Smooth muscle cell (in vitro differentiated cells): ENCODE measurements at regions not wholly inside any gene's neighbourhood (a gene's known extent, or its start where the extent isn't known, plus 50 kb on each side); places are given as distances from the start of the nearest gene placed in this dataset.

Experiments
- DNase-seq: peaks from one replicate; lab custom pipeline; 2025; ENCODE audit not compliant: unreplicated experiment; lab: John Stamatoyannopoulos, UW
- H2AFZ ChIP-seq: fragments of 200-600 bp; sonication (generic); 2 replicates; pipeline ENCODE4 v1.6.0; 2016; ENCODE audit warnings: antibody characterized with exemption, low read depth, mild to moderate bottlenecking
- H3F3A ChIP-seq: fragments of 200-600 bp; sonication (generic); 2 replicates; pipeline ENCODE4 v1.6.0; 2017; ENCODE audit warnings: antibody characterized with exemption, low read depth
- H3K27ac ChIP-seq: fragments of 200-600 bp; sonication (generic); 2 replicates; pipeline ENCODE4 v1.5.1; 2016; ENCODE audit warnings: low read depth, mild to moderate bottlenecking
- H3K27me3 ChIP-seq: fragments of 200-600 bp; sonication (generic); 2 replicates; pipeline ENCODE4 v1.6.1; 2016; ENCODE audit warnings: low read depth, mild to moderate bottlenecking
- H3K36me3 ChIP-seq: fragments of 200-600 bp; sonication (generic); 2 replicates; pipeline ENCODE4 v1.5.1; 2016; ENCODE audit warnings: low read depth
- H3K4me1 ChIP-seq: fragments of 200-600 bp; sonication (generic); 2 replicates; pipeline ENCODE4 v1.5.1; 2016; ENCODE audit warnings: low read depth
- H3K4me2 ChIP-seq: fragments of 200-600 bp; sonication (generic); 2 replicates; pipeline ENCODE4 v1.6.0; 2016; ENCODE audit warnings: mild to moderate bottlenecking
- H3K4me3 ChIP-seq: fragments of 200-600 bp; sonication (generic); 2 replicates; pipeline ENCODE4 v1.5.1; 2016; ENCODE audit warnings: mild to moderate bottlenecking
- H3K79me2 ChIP-seq: fragments of 200-600 bp; sonication (generic); 2 replicates; pipeline ENCODE4 v1.6.0; 2016; ENCODE audit warnings: low read depth, mild to moderate bottlenecking
- H3K9ac ChIP-seq: fragments of 200-600 bp; sonication (generic); 2 replicates; pipeline ENCODE4 v1.6.0; 2016; ENCODE audit warnings: low read depth
- H3K9me3 ChIP-seq: fragments of 200-600 bp; sonication (generic); replicated peaks from 2 replicates; pipeline ENCODE4 v1.5.1; 2016; ENCODE audit warnings: low read depth
- H4K20me1 ChIP-seq: fragments of 200-600 bp; sonication (generic); 2 replicates; pipeline ENCODE4 v1.6.0; 2016; ENCODE audit warnings: low read depth
- WGBS: methylation state at CpG from one replicate; pipeline ENCODE4 v1.1.7; 2016; ENCODE audit warnings: low lambda C conversion rate; 5-methylcytosine and 5-hydroxymethylcytosine counted together
- TF ChIP-seq, protein P1 (sequence below): fragments of 200-600 bp; sonication (generic); IDR thresholded peaks from 2 replicates; pipeline ENCODE4 v1.5.1; 2017; ENCODE audit warnings: borderline replicate concordance, mild to moderate bottlenecking, antibody characterized with exemption; ENCODE audit not compliant: insufficient read depth, poor library complexity, severe bottlenecking

DNA sequence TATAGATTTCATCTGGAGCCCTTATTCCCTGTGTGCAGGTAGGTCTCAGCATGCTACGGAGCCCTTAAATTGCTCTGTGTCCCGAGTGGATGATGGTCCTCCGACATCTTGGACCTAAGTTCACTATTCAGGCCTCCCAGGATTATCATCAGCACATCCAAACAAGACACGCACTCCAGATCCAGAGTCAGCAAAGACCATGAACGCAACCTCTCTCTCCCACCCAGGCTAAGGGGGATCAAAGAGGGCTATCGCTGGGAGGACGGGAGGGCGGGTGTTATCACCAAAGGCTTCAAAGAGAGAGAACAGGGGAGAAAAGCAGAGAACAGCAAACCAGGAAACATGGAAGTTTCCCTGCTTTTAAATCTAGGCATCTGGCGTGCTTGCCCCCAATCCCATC, 659.4 kb downstream of the TBC1D22A start:
- DNase-seq, result no peak

DNA sequence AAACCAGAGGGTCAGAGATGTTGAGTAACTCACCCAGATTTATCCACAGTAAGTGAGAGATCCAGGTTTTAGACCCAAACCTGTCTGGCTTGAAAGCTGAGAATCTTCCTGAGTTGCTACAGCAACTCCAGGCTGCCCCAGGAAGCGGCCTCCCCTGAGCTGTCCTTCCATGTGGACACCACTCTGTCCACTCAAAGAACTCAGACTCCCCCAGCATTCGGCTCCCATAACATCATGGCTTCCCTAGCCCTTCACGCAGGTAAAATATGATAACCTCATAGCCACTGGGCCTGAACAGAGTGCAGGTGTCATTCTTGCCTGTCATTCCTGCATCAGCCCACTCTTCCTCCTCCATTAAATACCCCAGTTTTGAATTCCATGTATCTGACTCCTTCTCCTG, 657.8 kb downstream of the TBC1D22A start:
- TF ChIP-seq, protein P1, sequence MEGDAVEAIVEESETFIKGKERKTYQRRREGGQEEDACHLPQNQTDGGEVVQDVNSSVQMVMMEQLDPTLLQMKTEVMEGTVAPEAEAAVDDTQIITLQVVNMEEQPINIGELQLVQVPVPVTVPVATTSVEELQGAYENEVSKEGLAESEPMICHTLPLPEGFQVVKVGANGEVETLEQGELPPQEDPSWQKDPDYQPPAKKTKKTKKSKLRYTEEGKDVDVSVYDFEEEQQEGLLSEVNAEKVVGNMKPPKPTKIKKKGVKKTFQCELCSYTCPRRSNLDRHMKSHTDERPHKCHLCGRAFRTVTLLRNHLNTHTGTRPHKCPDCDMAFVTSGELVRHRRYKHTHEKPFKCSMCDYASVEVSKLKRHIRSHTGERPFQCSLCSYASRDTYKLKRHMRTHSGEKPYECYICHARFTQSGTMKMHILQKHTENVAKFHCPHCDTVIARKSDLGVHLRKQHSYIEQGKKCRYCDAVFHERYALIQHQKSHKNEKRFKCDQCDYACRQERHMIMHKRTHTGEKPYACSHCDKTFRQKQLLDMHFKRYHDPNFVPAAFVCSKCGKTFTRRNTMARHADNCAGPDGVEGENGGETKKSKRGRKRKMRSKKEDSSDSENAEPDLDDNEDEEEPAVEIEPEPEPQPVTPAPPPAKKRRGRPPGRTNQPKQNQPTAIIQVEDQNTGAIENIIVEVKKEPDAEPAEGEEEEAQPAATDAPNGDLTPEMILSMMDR, result no peak
- H3K36me3 ChIP-seq, result no peaks in the 10 kb centered on the region

More for the DNA sequence above, 659.4 kb downstream of the TBC1D22A start:
- Histone ChIP-seq H3K27me3 (no peaks in the 10 kb centered on the region), H3K4me1 (no peaks in the 10 kb centered on the region), H2AFZ (no peak overlapping the region), H3K4me2 (no peak overlapping the region), H3K4me3 (no peak overlapping the region), H4K20me1 (no peaks in the 10 kb centered on the region), H3F3A (no peaks in the 10 kb centered on the region), H3K79me2 (no peaks in the 10 kb centered on the region), H3K9ac (no peak overlapping the region), H3K27ac (no peak overlapping the region), H3K9me3 (peaks cover 11% of the 10 kb centered on the region), H3K36me3 (no peaks in the 10 kb centered on the region)
- TF ChIP-seq, protein P1, result no peak
- 75% methylated on average over 9 of the region's 9 CpGs for WGBS

DNA sequence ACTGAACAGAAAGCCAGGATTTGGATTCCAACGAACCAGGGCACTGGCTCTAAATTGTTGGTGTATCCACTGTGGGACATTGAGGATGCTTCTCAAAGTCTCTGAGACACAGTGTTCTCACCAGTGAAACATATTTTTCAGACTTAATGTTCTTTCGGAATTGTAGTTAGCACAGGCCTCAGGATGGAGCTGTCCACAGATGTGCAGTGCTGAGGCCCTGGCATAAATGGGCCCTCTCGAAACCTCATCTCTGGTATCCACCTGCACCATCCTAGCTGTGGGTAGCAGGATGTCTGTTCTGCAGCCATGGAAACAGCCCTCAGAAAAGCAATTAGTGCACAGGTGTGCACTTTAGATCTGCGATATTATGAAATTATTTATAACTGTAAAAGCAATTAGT, 656.8 kb downstream of the TBC1D22A start:
- Histone ChIP-seq H3K9ac (no peak overlapping the region), H3K4me1 (no peaks in the 10 kb centered on the region), H3K36me3 (no peaks in the 10 kb centered on the region), H3K9me3 (peaks cover 13% of the 10 kb centered on the region), H3K79me2 (no peaks in the 10 kb centered on the region), H3K27ac (no peak overlapping the region), H3F3A (no peaks in the 10 kb centered on the region), H3K27me3 (no peaks in the 10 kb centered on the region), H2AFZ (no peak overlapping the region), H3K4me3 (no peak overlapping the region), H3K4me2 (no peak overlapping the region), H4K20me1 (no peaks in the 10 kb centered on the region)
- TF ChIP-seq, protein P1, result no peak
- DNase-seq, result no peak
- 73% methylated on average over 4 of the region's 4 CpGs for WGBS

More for the DNA sequence above, 657.8 kb downstream of the TBC1D22A start:
- Histone ChIP-seq H3K27me3 (no peaks in the 10 kb centered on the region), H3K4me3 (no peak overlapping the region), H3K27ac (no peak overlapping the region), H4K20me1 (no peaks in the 10 kb centered on the region), H3K79me2 (no peaks in the 10 kb centered on the region), H3K9ac (no peak overlapping the region), H3K4me1 (no peaks in the 10 kb centered on the region), H2AFZ (no peak overlapping the region), H3K9me3 (peaks cover 13% of the 10 kb centered on the region), H3F3A (no peaks in the 10 kb centered on the region), H3K4me2 (no peak overlapping the region)
- WGBS, result 56% methylated on average over 3 of the region's 3 CpGs
- no peak for DNase-seq

DNA sequence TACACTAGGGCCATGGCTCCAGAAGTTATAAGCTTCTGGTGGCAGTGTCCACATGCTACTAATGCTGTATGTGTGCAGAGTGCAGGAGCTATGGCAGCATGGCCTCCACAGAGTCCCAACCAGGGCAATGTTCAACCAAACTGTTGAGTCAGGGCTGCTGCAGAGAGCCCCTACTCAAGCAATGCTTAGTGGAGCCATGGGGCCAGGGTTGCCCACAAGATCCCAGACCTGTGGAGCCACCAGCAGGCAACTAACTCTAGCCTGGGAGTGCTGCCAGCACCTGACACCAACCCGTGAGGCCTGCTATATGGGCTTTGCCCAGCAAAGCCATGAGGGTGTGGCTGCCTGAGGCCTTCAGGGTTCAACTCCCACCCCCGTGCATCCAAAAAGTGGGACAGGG, 655.2 kb downstream of the TBC1D22A start:
- TF ChIP-seq, protein P1, result no peak
- 68% methylated on average over 2 of the region's 2 CpGs for WGBS
- no peak overlapping the region for H3K9ac ChIP-seq

More for the DNA sequence above, 655.2 kb downstream of the TBC1D22A start:
- Histone ChIP-seq H3K36me3 (no peaks in the 10 kb centered on the region), H3K9me3 (peaks cover 11% of the 10 kb centered on the region), H2AFZ (no peak overlapping the region), H3K4me1 (no peaks in the 10 kb centered on the region), H3K79me2 (no peaks in the 10 kb centered on the region), H3K27ac (no peak overlapping the region), H4K20me1 (no peaks in the 10 kb centered on the region), H3K4me2 (no peak overlapping the region), H3F3A (no peaks in the 10 kb centered on the region), H3K27me3 (no peaks in the 10 kb centered on the region), H3K4me3 (no peak overlapping the region)
- DNase-seq, result no peak
